ENCODE measurements at regions not wholly inside any gene's neighbourhood (a gene's known extent, or its start where the extent isn't known, plus 50 kb on each side); places are given as distances from the start of the nearest gene placed in this dataset.

DNA sequence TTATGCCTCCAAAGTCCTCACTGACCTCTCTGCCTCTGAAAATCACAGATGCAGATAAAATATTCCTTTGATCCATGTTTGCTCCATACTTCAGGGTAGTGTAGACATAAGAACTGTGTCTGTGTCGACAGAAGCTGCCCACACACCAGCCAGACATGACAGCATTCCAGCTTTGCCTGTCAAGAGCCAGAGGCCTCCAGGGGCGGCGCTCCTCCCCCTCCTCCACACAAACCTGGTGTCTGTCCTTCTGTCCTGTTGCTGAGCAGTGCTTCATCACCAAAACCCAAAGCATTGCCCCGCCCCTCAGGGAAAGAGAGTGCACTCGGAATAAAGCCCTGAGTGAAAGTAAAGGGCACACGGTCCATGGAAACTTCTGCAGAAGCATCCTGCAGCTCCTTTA lies 379.4 kb downstream of the FBXW7 start:
- DNase-seq, result no peak
- H3K36me3 Mint-ChIP-seq (ENCODE audit: low read depth), result no peaks in the 10 kb centered on the region
- TF ChIP-seq, protein P1, sequence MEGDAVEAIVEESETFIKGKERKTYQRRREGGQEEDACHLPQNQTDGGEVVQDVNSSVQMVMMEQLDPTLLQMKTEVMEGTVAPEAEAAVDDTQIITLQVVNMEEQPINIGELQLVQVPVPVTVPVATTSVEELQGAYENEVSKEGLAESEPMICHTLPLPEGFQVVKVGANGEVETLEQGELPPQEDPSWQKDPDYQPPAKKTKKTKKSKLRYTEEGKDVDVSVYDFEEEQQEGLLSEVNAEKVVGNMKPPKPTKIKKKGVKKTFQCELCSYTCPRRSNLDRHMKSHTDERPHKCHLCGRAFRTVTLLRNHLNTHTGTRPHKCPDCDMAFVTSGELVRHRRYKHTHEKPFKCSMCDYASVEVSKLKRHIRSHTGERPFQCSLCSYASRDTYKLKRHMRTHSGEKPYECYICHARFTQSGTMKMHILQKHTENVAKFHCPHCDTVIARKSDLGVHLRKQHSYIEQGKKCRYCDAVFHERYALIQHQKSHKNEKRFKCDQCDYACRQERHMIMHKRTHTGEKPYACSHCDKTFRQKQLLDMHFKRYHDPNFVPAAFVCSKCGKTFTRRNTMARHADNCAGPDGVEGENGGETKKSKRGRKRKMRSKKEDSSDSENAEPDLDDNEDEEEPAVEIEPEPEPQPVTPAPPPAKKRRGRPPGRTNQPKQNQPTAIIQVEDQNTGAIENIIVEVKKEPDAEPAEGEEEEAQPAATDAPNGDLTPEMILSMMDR (IDR thresholded peaks at IDR 0.05), result no peak
- peaks cover 26% of the 10 kb centered on the region for H3K27me3 Mint-ChIP-seq (ENCODE audit: low read depth, poor library complexity)
- no peaks in the 10 kb centered on the region for H3K9me3 Mint-ChIP-seq
- H3K27ac Mint-ChIP-seq, result no peak overlapping the region
- peaks cover 28% of the 10 kb centered on the region for H3K4me1 Mint-ChIP-seq
- no peak overlapping the region for H3K4me3 Mint-ChIP-seq

- TF ChIP-seq, protein P1 (IDR thresholded peaks at IDR 0.05), result no peak
- Mint-ChIP-seq H3K9me3 (no peaks in the 10 kb centered on the region), H3K4me1 (peaks cover 28% of the 10 kb centered on the region), H3K27ac (no peak overlapping the region), H3K36me3 (ENCODE audit: low read depth) (no peaks in the 10 kb centered on the region), H3K4me3 (no peak overlapping the region), H3K27me3 (ENCODE audit: low read depth, poor library complexity) (peaks cover 20% of the 10 kb centered on the region)
- no peak for DNase-seq
These were observed 380.8 kb downstream of the FBXW7 start for GRCh38 chr4:152155070-152155469.

DNA sequence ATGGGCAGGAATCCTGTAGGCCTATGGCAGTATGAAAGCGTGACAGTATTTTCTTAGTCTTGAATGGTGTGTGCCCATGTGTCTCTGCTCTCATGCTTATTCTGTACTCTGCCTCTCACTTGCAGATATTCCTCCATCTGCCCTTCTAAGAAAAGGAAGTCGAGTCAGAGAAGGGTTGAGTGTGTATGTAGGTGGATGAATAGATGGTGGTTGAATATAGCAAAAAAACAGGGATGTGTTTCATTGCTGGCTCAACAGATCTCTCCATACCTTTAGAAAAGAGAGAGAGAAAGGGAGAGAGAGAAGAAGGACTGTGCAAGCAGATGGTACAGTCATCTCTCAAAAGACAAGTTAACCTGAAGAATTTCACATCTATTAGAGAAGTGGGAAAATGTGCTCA lies 381.5 kb downstream of the FBXW7 start:
- no peak for DNase-seq
- Mint-ChIP-seq H3K9me3 (no peaks in the 10 kb centered on the region), H3K4me1 (peaks cover 25% of the 10 kb centered on the region), H3K27me3 (ENCODE audit: low read depth, poor library complexity) (peaks cover 17% of the 10 kb centered on the region), H3K27ac (no peak overlapping the region), H3K4me3 (no peak overlapping the region), H3K36me3 (ENCODE audit: low read depth) (no peaks in the 10 kb centered on the region)
- TF ChIP-seq, protein P1 (IDR thresholded peaks at IDR 0.05), result no peak

DNA sequence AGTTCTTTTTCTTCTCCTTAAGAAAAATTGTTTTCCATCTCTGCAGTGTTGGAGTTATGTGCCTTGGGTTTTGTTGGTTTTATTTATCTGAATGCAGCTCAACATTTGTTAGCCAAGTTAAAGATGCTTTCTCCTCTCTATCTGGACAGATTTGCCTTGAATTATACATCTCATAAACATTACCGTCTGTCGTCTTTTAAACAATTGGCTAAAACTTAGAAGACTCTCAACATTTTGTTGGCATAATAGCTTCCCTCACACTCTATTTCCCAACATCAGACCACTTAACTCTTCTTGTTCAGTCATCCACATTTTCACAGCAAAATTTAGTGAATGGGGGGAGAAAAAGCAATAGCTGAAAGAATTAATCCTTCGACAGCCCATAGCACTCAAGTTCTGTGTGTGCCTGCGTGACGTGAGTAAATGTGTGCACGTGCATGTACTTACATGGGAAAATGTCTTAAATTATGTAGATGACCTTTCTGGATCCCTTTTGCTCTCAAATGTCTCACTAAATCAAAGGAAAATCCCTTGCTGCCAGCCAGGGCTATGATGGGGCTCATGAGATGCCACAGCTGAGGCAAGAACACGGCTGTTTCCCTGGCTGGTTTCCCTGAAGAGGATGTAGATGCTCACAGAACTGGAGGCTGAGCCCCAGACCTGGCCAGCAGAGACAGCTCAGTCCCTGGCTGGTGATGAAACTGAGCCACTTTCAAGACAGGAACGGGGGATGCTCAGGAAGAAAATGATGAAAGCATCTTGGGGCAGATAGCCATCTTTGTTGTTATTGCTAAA lies 382.2 kb downstream of the FBXW7 start:
- Mint-ChIP-seq H3K4me3 (no peak overlapping the region), H3K4me1 (peaks cover 25% of the 10 kb centered on the region), H3K27me3 (ENCODE audit: low read depth, poor library complexity) (peaks cover 11% of the 10 kb centered on the region), H3K9me3 (no peaks in the 10 kb centered on the region), H3K36me3 (ENCODE audit: low read depth) (no peaks in the 10 kb centered on the region), H3K27ac (no peak overlapping the region)
- TF ChIP-seq, protein P1 (IDR thresholded peaks at IDR 0.05), result no peak
- no peak for DNase-seq

- Mint-ChIP-seq H3K27ac (no peak overlapping the region), H3K36me3 (ENCODE audit: low read depth) (peaks cover 7% of the 10 kb centered on the region), H3K4me3 (no peak overlapping the region), H3K9me3 (peaks cover 32% of the 10 kb centered on the region), H3K4me1 (no peaks in the 10 kb centered on the region), H3K27me3 (ENCODE audit: low read depth, poor library complexity) (peaks cover 11% of the 10 kb centered on the region)
- no peak for DNase-seq
- TF ChIP-seq, protein P1 (IDR thresholded peaks at IDR 0.05), result no peak
These were observed 385.7 kb downstream of the FBXW7 start for GRCh38 chr4:152150214-152150613.

DNA sequence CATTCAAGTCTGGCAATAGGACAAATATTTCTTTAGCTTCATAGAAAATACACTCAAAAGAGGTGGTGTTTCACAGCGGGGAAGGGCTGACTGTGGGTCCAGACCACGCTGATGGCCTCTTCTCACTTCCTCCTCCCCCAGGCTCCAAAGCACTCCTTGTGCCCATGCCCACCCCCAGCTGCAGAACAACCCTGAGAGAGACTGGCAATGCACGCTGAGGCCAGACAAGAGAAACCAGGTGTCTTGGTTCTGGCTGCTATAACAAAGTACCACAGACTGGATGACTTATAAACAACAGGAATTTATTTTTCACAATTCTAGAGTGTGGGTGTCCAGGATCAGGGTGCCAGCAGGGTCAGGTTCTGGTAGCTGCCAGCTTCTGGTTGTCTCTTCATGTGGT lies 386.1 kb downstream of the FBXW7 start:
- peaks cover 7% of the 10 kb centered on the region for H3K36me3 Mint-ChIP-seq (ENCODE audit: low read depth)
- peaks cover 11% of the 10 kb centered on the region for H3K27me3 Mint-ChIP-seq (ENCODE audit: low read depth, poor library complexity)
- H3K9me3 Mint-ChIP-seq, result peaks cover 36% of the 10 kb centered on the region
- DNase-seq, result no peak
- no peak overlapping the region for H3K27ac Mint-ChIP-seq
- H3K4me1 Mint-ChIP-seq, result no peaks in the 10 kb centered on the region
- TF ChIP-seq, protein P1 (IDR thresholded peaks at IDR 0.05), result no peak
- H3K4me3 Mint-ChIP-seq, result no peak overlapping the region

Measured in nephron progenitor cell (in vitro differentiated cells).